PFSK-1 (cell line): ENCODE measurements at regions not wholly inside any gene's neighbourhood (a gene's known extent, or its start where the extent isn't known, plus 50 kb on each side); places are given as distances from the start of the nearest gene placed in this dataset.

Experiments used
- FOXP2 ChIP-seq: optimal IDR thresholded peaks from 2 replicates; pipeline ENCODE3; 2011; ENCODE audit warnings: borderline replicate concordance, control low read depth, inconsistent platforms; ENCODE audit not compliant: insufficient read depth; ENCODE audit errors: extremely low read length, extremely low read depth
- POLR2AphosphoS5 ChIP-seq: IDR thresholded peaks from 2 replicates; pipeline ENCODE4 v1.6.1; 2012; ENCODE audit warnings: low read depth, mild to moderate bottlenecking, control low read depth, low read length, moderate library complexity
- REST ChIP-seq, 2 experiments: IDR thresholded peaks; 2 replicates each; pipeline versions ENCODE4 v1.6.1 to v1.8.0; 2011 to 2012; ENCODE audit warnings: low read depth in 2 of 2, low read length in 2 of 2, control low read depth in 1 of 2, inconsistent platforms in 1 of 2, mild to moderate bottlenecking in 1 of 2, moderate library complexity in 1 of 2; ENCODE audit not compliant: insufficient read depth in 1 of 2
- SIN3A ChIP-seq: IDR thresholded peaks from 2 replicates; pipeline ENCODE4 v1.6.1; 2012; ENCODE audit warnings: mild to moderate bottlenecking, low read length, moderate library complexity, borderline replicate concordance; ENCODE audit not compliant: insufficient read depth
- TAF1 ChIP-seq: IDR thresholded peaks from 2 replicates; pipeline ENCODE4 v1.6.1; 2012; ENCODE audit warnings: low read length, control low read depth, borderline replicate concordance; ENCODE audit not compliant: insufficient read depth

DNA sequence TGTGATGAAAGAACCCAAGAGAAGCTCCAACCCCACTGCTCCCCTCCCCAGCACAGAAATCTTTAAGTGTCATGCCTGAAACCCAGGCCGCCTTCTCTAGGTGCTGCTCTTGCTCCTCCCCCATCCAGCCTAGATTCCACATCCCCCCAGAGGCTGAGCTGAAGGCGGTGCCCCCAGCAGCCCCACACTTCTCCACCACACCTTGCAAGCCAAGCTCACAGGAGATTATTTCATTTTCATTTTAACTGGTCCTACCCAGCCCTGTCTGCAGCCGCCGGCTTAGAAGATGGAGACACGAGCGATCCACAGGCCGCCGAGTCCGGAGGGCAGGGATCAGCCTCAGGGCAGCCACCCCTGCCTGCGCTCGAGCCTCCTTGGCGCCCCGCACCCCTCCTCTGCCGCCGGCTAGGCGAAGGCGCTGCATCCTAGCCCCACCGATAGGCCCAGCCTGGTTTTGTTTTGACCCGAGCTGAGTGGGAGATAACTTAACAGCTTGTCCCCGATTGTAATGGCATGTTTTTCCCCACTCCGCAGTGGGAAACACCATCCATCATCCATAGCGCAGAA is 125.3 kb downstream of the RBFOX3 start:
- TF ChIP-seq REST (IDR thresholded peaks at IDR 0.05; ENCODE audit: insufficient read depth in 1 of 2, low read depth in 2 of 2, low read length in 2 of 2) (no peak), TAF1 (no peak), FOXP2 (no peak), POLR2AphosphoS5 (no peak), SIN3A (no peak)

GRCh38 chr17:79484600-79485418 is 126.0 kb downstream of the RBFOX3 start:
- TF ChIP-seq TAF1: no peak
- TF ChIP-seq SIN3A: no peak
- TF ChIP-seq REST (IDR thresholded peaks at IDR 0.05; ENCODE audit: insufficient read depth in 1 of 2, low read depth in 2 of 2, low read length in 2 of 2): no peak
- no peak for TF ChIP-seq POLR2AphosphoS5
- no peak for TF ChIP-seq FOXP2

- TF ChIP-seq REST (IDR thresholded peaks at IDR 0.05; ENCODE audit: insufficient read depth in 1 of 2, low read depth in 2 of 2, low read length in 2 of 2) (no peak), TAF1 (no peak), POLR2AphosphoS5 (no peak), FOXP2 (no peak), SIN3A (no peak)
These were observed 127.0 kb downstream of the RBFOX3 start for GRCh38 chr17:79483842-79484241.

DNA sequence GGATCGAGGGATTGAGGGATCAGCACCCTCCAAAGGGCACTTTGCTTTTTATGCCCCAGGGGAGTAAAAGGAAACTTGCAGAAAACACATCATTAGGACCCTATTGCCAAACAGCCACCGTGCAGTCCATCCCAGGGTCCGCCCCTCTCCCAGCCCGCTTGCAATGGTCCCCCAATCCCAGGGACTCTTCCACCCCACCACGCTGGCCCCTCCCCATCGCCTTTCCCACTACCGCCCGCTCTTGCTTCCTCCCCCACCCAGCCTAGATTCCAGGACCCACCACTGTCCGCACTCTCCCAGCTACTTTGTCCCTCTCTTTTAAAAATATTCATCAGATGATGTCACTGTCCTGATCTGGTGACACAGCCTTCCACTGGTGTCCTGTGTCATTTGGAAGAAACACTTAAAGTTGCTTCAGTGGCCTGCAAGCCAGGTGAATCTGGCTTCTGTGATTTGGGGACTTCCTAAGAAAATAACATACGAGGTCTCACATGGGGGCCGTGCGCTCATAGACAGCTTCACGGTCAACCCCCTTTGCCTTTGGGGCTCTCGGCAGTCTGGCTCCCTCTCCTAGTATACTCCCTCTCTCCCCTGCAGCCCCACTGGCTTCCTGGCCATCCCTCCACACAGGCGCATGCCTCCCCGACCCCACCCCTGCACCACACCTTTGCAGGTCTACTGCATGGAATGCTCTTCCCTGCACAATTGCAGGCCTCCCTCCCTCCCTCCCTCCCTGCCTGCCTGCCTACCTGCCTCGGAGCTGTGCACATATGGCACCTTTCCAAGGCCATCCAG is 127.9 kb downstream of the RBFOX3 start:
- TF ChIP-seq SIN3A (no peak), FOXP2 (no peak), TAF1 (no peak), POLR2AphosphoS5 (no peak), REST (IDR thresholded peaks at IDR 0.05; ENCODE audit: insufficient read depth in 1 of 2, low read depth in 2 of 2, low read length in 2 of 2) (no peak)
